HPDE6-E6E7 (cell line): ENCODE measurements at regions not wholly inside any gene's neighbourhood (a gene's known extent, or its start where the extent isn't known, plus 50 kb on each side); places are given as distances from the start of the nearest gene placed in this dataset.
"Not testable (repeated sequence)": the region's sequence is repeated elsewhere in the genome, so short reads cannot be mapped to it uniquely, and the experiment has no call there.

Source experiments
- DNase-seq: peaks from one replicate; pipeline ENCODE4 v3.0.0; 2011; ENCODE audit warnings: missing footprints; ENCODE audit errors: extremely low spot score

- DNase-seq: no peak
These were observed 68.7 kb downstream of the VSIG4 start for GRCh38 chrX:65971151-65971550.

- DNase-seq: not testable (repeated sequence)
These were observed 72.7 kb downstream of the VSIG4 start for GRCh38 chrX:65967159-65967558.

GRCh38 chrX:65961714-65962113, 78.2 kb downstream of the VSIG4 start:
- DNase-seq: no peak

- no peak for DNase-seq
These were observed 91.8 kb downstream of the VSIG4 start for GRCh38 chrX:65948103-65948502.

GRCh38 chrX:65941775-65942174, 98.1 kb downstream of the VSIG4 start:
- DNase-seq: no peak

GRCh38 chrX:65933085-65933589, 106.7 kb downstream of the VSIG4 start:
- DNase-seq: no peak

GRCh38 chrX:65932173-65933084, 107.5 kb downstream of the VSIG4 start:
- DNase-seq: no peak

- no peak for DNase-seq
These were observed 111.4 kb downstream of the VSIG4 start for GRCh38 chrX:65928522-65928921.

- not testable (repeated sequence) for DNase-seq
These were observed 112.5 kb downstream of the VSIG4 start for GRCh38 chrX:65927386-65927785.

GRCh38 chrX:65926095-65927019, 113.5 kb downstream of the VSIG4 start:
- DNase-seq: no peak

- no peak for DNase-seq
These were observed 114.3 kb downstream of the VSIG4 start for GRCh38 chrX:65925592-65925991.

GRCh38 chrX:65925005-65925404, 114.9 kb downstream of the VSIG4 start:
- DNase-seq: no peak

- no peak for DNase-seq
These were observed 118.5 kb downstream of the VSIG4 start for GRCh38 chrX:65921363-65921762.

- DNase-seq: peak; percentile 25
These were observed 119.3 kb downstream of the VSIG4 start for GRCh38 chrX:65920620-65921019.

- no peak for DNase-seq
These were observed 129.0 kb downstream of the VSIG4 start for GRCh38 chrX:65910899-65911298.

- no peak for DNase-seq
These were observed 136.1 kb downstream of the VSIG4 start for GRCh38 chrX:65903750-65904149.

GRCh38 chrX:65902011-65902410, 137.9 kb downstream of the VSIG4 start:
- DNase-seq: no peak

- DNase-seq: no peak
These were observed 138.7 kb downstream of the VSIG4 start for GRCh38 chrX:65900850-65901844.

- no peak for DNase-seq
These were observed 145.7 kb downstream of the VSIG4 start for GRCh38 chrX:65894133-65894532.

- DNase-seq: not testable (repeated sequence)
These were observed 148.1 kb downstream of the VSIG4 start for GRCh38 chrX:65891817-65892216.

- not testable (repeated sequence) for DNase-seq
These were observed 151.7 kb downstream of the VSIG4 start for GRCh38 chrX:65888150-65888549.
